Lower leg skin (tissue), 3 donors: ENCODE measurements at regions not wholly inside any gene's neighbourhood (a gene's known extent, or its start where the extent isn't known, plus 50 kb on each side); places are given as distances from the start of the nearest gene placed in this dataset.

Experiments
- CTCF ChIP-seq, 3 donors: fragments of 450-650 bp; IDR thresholded peaks; one replicate each; pipeline ENCODE4 v1.5.1; 2016; ENCODE audit warnings: antibody characterized with exemption in 3 of 3, mild to moderate bottlenecking in 3 of 3, moderate library complexity in 2 of 3
- POLR2A ChIP-seq, 2 donors: fragments of 450-650 bp; IDR thresholded peaks; one replicate each; pipeline ENCODE4 v1.6.1; 2016 to 2017; ENCODE audit warnings: antibody characterized with exemption in 2 of 2, mild to moderate bottlenecking in 1 of 2, moderate library complexity in 1 of 2

GRCh38 chrX:35439034-35439660 lies 359.0 kb upstream of the MAGEB16 start:
- TF ChIP-seq POLR2A (IDR thresholded peaks at IDR 0.05) (no peak), CTCF (IDR thresholded peaks at IDR 0.05) (no peak)
